NCI-H446 treated with DMSO at 0.1 percent for 48 hours (cell line): ENCODE measurements at regions not wholly inside any gene's neighbourhood (a gene's known extent, or its start where the extent isn't known, plus 50 kb on each side); places are given as distances from the start of the nearest gene placed in this dataset.
A peak's percentile ranks its signal among the peaks of the same experiment; 100 is the strongest.
"Not testable (repeated sequence)": the region's sequence is repeated elsewhere in the genome, so short reads cannot be mapped to it uniquely, and the experiment has no call there.

Experiments
- DNase-seq: peaks from one replicate; lab custom pipeline; 2025; lab: John Stamatoyannopoulos, UW

GRCh38 chrX:20715176-20715575, 448.5 kb upstream of the RPS6KA3 start:
- no peak for DNase-seq

GRCh38 chrX:20712811-20713210, 446.1 kb upstream of the RPS6KA3 start:
- DNase-seq: no peak

- no peak for DNase-seq
These were observed 444.7 kb upstream of the RPS6KA3 start for GRCh38 chrX:20711366-20711765.

- no peak for DNase-seq
These were observed 426.4 kb upstream of the RPS6KA3 start for GRCh38 chrX:20693078-20693477.

- DNase-seq: no peak
These were observed 419.5 kb upstream of the RPS6KA3 start for GRCh38 chrX:20686256-20686655.

- no peak for DNase-seq
These were observed 418.9 kb upstream of the RPS6KA3 start for GRCh38 chrX:20685652-20686051.

- DNase-seq: no peak
These were observed 415.0 kb upstream of the RPS6KA3 start for GRCh38 chrX:20681683-20682082.

GRCh38 chrX:20680998-20681397, 414.3 kb upstream of the RPS6KA3 start:
- no peak for DNase-seq

- no peak for DNase-seq
These were observed 405.8 kb upstream of the RPS6KA3 start for GRCh38 chrX:20672476-20672875.

- DNase-seq: not testable (repeated sequence)
These were observed 405.0 kb upstream of the RPS6KA3 start for GRCh38 chrX:20671746-20672145.

GRCh38 chrX:20670611-20671010, 403.9 kb upstream of the RPS6KA3 start:
- DNase-seq: no peak

- DNase-seq: no peak
These were observed 401.8 kb upstream of the RPS6KA3 start for GRCh38 chrX:20668550-20668949.

GRCh38 chrX:20666331-20666730, 399.6 kb upstream of the RPS6KA3 start:
- DNase-seq: no peak

- DNase-seq: no peak
These were observed 398.8 kb upstream of the RPS6KA3 start for GRCh38 chrX:20665481-20665880.

- no peak for DNase-seq
These were observed 398.1 kb upstream of the RPS6KA3 start for GRCh38 chrX:20664774-20665173.

- peak; percentile 29 for DNase-seq
These were observed 397.4 kb upstream of the RPS6KA3 start for GRCh38 chrX:20664131-20664530.

GRCh38 chrX:20663336-20663735, 396.6 kb upstream of the RPS6KA3 start:
- no peak for DNase-seq

- no peak for DNase-seq
These were observed 390.0 kb upstream of the RPS6KA3 start for GRCh38 chrX:20656721-20657120.

GRCh38 chrX:20654596-20655106, 387.9 kb upstream of the RPS6KA3 start:
- no peak for DNase-seq

- DNase-seq: no peak
These were observed 386.4 kb upstream of the RPS6KA3 start for GRCh38 chrX:20653070-20653469.

- no peak for DNase-seq
These were observed 375.2 kb upstream of the RPS6KA3 start for GRCh38 chrX:20641954-20642353.

GRCh38 chrX:20639115-20639514, 372.4 kb upstream of the RPS6KA3 start:
- DNase-seq: no peak

GRCh38 chrX:20637351-20637750, 370.6 kb upstream of the RPS6KA3 start:
- no peak for DNase-seq

- DNase-seq: no peak
These were observed 366.7 kb upstream of the RPS6KA3 start for GRCh38 chrX:20633451-20633850.

GRCh38 chrX:20623448-20623847, 356.7 kb upstream of the RPS6KA3 start:
- DNase-seq: no peak
